GM10266 (cell line): ENCODE measurements at regions not wholly inside any gene's neighbourhood (a gene's known extent, or its start where the extent isn't known, plus 50 kb on each side); places are given as distances from the start of the nearest gene placed in this dataset.

Source experiments
- DNase-seq: peaks from one replicate; pipeline ENCODE4 v3.0.0; 2012; ENCODE audit errors: extremely low spot score
- TF ChIP-seq, protein P1 (sequence below): IDR thresholded peaks from 2 replicates; pipeline ENCODE4 v1.5.1; 2012; ENCODE audit warnings: mild to moderate bottlenecking, low read depth; ENCODE audit not compliant: control insufficient read depth, insufficient read depth; ENCODE audit errors: missing control alignments

GRCh38 chr20:56995149-56995548 lies 271.3 kb downstream of the BMP7 start:
- DNase-seq: no peak
- TF ChIP-seq, protein P1, sequence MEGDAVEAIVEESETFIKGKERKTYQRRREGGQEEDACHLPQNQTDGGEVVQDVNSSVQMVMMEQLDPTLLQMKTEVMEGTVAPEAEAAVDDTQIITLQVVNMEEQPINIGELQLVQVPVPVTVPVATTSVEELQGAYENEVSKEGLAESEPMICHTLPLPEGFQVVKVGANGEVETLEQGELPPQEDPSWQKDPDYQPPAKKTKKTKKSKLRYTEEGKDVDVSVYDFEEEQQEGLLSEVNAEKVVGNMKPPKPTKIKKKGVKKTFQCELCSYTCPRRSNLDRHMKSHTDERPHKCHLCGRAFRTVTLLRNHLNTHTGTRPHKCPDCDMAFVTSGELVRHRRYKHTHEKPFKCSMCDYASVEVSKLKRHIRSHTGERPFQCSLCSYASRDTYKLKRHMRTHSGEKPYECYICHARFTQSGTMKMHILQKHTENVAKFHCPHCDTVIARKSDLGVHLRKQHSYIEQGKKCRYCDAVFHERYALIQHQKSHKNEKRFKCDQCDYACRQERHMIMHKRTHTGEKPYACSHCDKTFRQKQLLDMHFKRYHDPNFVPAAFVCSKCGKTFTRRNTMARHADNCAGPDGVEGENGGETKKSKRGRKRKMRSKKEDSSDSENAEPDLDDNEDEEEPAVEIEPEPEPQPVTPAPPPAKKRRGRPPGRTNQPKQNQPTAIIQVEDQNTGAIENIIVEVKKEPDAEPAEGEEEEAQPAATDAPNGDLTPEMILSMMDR: no peak

DNA sequence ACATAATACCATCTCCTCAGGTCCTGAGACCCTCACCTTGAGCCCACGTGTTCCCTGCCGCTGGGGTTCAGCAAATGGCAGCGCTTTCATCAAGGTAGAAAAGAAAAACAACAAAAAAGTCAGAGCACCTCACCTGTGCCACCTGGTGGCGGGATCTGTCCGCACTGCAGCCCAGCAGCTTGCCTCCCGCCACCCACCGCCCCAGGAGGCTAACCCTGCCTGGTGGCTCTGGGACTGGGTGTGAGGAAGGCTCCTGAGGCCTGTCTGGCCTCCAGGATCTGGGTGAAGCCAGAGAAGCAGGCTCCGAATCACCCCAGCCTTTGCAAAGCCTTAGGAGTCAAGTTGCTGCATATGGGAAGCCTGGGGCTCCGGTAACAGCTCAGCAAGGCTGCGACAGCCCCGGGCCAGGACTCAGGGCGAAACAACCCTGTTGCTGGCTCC lies 270.8 kb downstream of the BMP7 start:
- TF ChIP-seq, protein P1: peak; percentile 42
- peak; percentile 30 for DNase-seq

DNA sequence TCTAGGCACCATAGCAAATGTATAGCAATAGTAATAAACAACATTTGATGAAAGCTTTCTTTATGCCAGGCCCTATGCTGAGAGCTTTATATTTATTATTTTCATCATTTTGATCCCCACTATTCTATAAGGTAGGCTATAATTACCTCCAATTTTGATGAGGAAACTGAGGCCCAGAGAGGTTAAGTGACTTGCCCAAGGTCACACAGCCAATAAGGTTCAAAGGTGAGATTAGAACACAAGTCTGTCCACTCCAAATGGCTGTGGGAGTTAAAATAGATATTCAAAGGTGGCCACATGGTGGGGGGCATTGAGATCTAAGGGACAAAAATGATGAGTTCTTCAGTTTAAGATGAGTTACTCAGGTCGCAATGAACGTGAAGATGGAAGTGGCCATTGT lies 269.9 kb downstream of the BMP7 start:
- no peak for DNase-seq
- TF ChIP-seq, protein P1: no peak

GRCh38 chr20:56998438-56998837 lies 268.0 kb downstream of the BMP7 start:
- DNase-seq: no peak
- TF ChIP-seq, protein P1: no peak

DNA sequence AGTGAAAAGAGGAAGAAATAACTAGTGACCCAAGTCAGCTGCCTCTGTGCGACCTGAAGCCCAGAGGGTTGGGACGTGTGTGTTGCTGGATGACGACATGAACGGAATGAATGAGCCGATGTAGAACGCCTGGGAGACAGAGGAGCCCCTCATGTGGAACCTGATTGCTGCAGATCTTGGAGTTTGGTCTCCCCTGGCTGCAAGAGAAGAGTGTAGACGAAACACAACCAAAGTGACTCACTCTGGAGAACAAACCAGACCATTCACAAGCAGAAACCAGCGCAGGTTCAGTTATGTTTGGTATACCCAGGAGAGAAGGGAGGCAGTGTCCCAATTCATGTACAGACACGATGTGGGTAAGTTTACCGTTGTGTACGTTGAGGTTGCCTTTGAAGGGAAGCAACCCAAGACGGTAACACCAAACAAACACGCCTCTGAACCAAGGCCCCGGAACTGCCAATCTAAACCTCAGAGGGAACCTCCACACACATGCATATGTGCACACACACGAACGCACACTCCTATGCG lies 265.9 kb downstream of the BMP7 start:
- no peak for DNase-seq
- TF ChIP-seq, protein P1: no peak

DNA sequence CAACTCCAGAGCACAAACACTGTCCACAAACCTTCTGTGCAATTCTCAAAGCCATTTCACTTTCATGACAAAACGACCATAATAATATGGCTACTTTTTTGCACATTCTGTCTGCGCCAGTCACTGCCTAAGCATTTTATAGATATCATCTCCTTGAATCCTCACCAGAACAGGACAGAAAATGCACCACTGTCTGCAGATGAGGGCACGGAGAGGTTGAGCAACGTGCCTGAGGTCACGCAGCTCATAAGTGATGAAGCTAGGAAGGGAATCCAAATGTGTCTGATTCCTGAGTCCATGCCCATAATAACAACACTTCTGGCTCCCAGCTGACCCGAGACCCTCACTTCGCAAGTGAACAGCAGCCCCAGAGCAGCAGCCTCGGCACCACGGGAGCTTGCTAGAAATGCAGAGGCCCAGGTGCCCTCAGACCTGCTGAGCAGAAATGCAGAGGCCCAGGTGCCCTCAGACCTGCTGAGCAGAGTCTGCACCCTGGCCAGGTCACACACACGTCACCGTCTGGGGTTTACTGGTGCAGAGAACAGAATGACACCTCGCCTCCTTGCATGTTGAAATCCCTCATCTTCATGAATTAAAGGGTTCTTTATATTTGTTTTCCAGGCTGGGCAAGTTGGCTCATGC lies 265.2 kb downstream of the BMP7 start:
- TF ChIP-seq, protein P1: no peak
- no peak for DNase-seq

- TF ChIP-seq, protein P1: no peak
- DNase-seq: no peak
These were observed 264.3 kb downstream of the BMP7 start for GRCh38 chr20:57002066-57002570.
